Medulla oblongata (tissue), 1 donor: ENCODE measurements at regions not wholly inside any gene's neighbourhood (a gene's known extent, or its start where the extent isn't known, plus 50 kb on each side); places are given as distances from the start of the nearest gene placed in this dataset.

ENCODE experiments used
- DNase-seq: peaks from one replicate; pipeline ENCODE4 v3.0.0-alpha.2; 2015; ENCODE audit errors: extremely low spot score

GRCh38 chr7:12741951-12742575 is 54.6 kb downstream of the ARL4A start:
- no peak for DNase-seq

GRCh38 chr7:12746211-12746610 is 58.8 kb downstream of the ARL4A start:
- DNase-seq = no peak

- DNase-seq = no peak
Measured at GRCh38 chr7:12747687-12748306, 60.4 kb downstream of the ARL4A start.

DNA sequence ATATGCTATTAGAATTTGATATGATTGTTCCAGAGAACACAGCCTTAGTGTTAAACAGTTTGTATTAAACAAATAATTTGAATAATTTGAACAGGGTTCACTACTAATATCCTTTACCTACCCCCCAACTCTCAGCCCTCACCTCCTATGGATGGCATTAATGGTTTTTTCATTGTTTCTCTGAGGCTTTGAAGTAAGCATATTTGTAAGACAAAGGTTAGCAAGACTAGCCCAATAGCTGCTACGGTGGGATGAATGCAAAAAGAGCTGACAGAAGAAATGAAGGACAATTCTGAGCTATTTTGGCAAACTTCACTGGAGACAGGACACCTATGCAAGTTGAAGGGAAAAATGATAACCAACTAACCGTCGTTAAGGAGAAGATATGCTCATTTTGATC is 61.6 kb downstream of the ARL4A start:
- DNase-seq = no peak

GRCh38 chr7:12749746-12750145 is 62.3 kb downstream of the ARL4A start:
- DNase-seq = no peak

DNA sequence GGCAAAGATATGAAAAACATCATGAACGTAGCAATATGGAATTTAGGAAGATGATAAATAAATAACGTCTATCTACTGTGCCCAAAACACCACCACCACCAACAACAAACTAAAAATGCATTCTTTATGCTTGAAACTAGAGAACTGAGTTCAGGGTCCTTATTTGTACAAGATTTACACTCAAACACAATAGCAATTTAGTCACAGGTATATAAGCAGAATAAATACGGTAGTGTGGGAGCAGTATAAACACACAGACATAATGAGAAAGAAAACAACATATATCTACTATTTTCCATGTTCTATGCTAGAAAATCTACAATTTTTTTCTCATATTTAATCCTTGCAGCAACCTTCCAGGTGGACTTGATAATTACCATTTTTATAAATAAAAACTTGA is 64.3 kb downstream of the ARL4A start:
- no peak for DNase-seq

- DNase-seq = no peak
Measured at GRCh38 chr7:12754179-12754578, 66.7 kb downstream of the ARL4A start.

- no peak for DNase-seq
Measured at GRCh38 chr7:12756821-12757220, 69.4 kb downstream of the ARL4A start.

DNA sequence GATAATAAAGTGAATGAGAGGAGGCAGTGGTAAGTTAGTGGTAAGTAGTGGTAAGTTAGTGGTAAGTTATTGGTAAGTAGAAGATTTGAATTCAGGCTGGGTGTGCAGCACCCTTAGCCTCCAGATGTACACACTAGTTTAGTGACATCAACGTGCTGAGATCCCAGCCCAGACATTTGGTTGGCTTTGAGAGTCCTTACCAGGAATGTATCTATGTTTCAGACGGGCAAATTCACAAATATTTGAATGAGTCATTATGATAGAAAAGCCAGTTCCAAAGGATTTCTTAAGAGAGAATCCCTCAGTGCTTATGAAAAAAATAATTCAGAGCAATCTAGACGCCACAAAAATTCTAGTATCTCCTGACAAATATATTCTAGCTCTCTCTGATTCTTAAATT is 70.0 kb downstream of the ARL4A start:
- no peak for DNase-seq

GRCh38 chr7:12759151-12759550 is 71.7 kb downstream of the ARL4A start:
- no peak for DNase-seq

- no peak for DNase-seq
Measured at GRCh38 chr7:12761111-12761510, 73.7 kb downstream of the ARL4A start.

DNA sequence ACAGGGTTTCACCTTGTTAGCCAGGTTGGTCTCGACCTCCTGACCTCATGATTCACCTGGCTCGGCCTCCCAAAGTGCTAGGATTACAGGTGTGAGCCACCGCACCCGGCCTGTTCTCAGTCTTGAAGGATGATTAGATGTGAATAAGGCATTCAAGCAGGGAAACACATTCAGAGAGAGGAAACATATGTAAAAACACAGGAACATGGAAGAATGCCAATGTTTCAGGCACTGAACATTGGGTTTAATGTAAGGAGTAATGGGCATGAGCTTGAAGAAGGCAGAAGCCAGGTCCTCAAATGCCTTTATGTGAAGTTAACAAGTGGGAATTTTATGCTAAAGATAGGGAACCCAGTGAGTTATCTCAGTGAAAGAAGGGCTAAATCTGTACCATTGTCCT is 74.3 kb downstream of the ARL4A start:
- DNase-seq = no peak

DNA sequence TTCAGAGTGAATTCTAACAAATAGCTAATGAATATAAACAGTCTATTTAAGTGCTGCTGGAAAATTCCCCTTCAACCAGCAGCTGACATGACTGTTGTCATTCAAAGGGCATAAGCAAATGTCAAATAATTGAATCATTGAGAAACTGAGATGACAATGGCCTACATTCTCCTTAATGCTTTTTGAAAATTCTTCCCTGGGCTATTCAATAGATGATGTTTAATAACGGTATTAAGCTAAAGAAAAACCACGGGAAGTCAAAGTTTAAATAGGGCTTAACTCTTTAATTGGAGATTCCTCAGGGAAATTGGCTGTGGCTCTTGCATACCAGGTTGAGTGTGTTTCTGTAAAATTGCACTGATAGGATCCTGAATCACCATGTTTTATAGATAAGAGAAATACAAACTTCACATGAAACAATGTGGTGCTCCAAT is 77.0 kb downstream of the ARL4A start:
- peak; percentile 62 for DNase-seq

- no peak for DNase-seq
Measured at GRCh38 chr7:12765431-12766100, 78.1 kb downstream of the ARL4A start.

DNA sequence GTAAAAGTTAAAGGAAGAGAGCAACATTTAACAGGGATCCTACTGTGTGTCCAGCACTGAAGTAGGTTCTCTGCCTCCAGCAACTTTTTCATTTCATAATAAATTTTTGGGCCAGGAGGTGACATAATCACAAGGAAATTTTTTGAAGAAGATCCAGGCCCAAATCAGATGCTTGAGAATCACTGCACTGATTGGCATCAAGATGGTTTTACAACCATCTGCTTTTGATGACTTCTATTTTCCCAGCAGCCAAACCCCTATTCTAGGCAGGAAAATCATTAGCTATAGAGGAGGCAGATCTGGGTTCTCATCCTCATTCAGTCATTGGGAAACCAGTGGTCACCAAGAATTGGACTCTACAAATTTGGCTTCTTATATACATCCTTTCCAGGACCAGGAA is 79.0 kb downstream of the ARL4A start:
- DNase-seq = no peak

DNA sequence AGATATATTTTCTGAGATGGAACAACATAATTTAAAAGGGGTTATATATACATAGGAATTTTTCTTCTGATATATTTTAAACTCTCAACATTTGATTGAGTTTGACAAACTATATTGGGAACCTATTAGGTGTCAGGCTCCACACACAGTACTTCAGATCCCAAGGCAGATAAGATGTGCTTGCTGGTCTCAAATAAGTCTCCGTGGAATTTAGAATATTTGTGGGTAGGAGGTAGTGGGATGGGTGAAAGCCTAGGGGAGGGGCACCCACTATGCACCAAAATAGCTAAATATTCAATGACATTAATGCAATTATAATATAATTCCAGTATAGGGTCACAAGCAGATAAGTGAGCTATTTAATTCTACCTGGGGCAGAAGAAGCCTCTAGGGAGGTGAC is 81.5 kb downstream of the ARL4A start:
- DNase-seq = no peak

DNA sequence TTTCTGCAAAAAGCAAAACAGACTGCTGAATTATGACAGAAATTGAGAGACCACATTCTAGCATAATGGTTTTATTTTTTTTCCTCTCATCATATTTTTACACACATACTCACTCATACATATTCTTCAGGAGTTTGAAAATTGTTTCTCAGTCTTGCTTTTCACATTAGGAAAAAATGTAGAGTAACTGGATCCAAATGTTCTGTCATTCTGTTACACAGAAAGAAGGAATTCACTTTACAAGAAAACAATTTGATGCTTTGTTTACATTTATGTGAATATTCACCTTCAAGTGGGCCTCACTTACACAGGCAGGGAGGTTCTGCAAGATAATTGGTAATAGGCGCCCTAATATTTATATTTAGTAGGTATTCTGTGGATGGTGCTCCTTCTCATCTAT is 82.0 kb downstream of the ARL4A start:
- DNase-seq = no peak

DNA sequence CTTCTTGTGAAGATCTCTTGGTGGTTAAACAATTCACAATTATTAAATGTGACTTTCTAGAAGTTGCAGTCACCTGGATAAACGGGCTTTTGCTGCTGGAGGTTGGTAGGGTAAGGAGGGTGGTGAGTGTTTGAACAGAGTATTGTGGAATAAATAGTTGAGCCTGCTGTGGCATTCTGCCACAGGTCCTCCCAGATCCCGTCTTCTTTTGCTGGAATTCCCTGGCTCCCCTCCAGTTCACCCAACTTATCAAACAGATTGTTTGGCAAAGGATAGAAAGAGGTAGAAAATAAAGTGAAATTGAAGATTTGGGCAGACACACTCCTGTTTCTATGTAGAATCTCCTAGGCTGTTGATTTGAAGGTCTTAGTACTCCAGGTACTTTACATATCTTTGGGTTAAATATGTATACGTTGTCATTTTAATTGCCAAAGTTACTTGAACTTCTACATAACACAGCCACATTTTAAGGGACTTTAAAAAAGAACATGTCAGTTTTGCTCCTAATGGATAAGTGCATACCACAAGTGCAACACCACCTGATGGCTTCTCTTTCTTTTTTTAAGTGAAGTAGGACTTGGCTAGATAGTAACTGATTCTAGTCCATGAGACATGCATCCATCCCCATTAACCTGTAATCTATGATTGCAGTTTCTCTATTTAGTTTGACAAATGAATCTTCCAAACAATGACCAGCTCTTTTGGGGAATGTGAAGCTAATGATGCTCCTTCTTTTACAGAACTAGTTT is 83.0 kb downstream of the ARL4A start:
- DNase-seq = no peak

- peak; percentile 40 for DNase-seq
Measured at GRCh38 chr7:12771378-12771877, 84.0 kb downstream of the ARL4A start.

- DNase-seq = no peak
Measured at GRCh38 chr7:12772768-12773167, 85.3 kb downstream of the ARL4A start.

- no peak for DNase-seq
Measured at GRCh38 chr7:12777257-12777656, 89.8 kb downstream of the ARL4A start.

GRCh38 chr7:12779947-12780346 is 92.5 kb downstream of the ARL4A start:
- no peak for DNase-seq
